ES-I3 (cell line): ENCODE measurements at regions not wholly inside any gene's neighbourhood (a gene's known extent, or its start where the extent isn't known, plus 50 kb on each side); places are given as distances from the start of the nearest gene placed in this dataset.

Experiments used
- H3K36me3 ChIP-seq: 2 replicates; pipeline ENCODE4 v1.6.1; 2013; ENCODE audit warnings: mild to moderate bottlenecking, low read length, control low read depth, moderate library complexity; ENCODE audit not compliant: insufficient read depth
- H3K4me1 ChIP-seq: 2 replicates; pipeline ENCODE4 v1.6.1; 2013; ENCODE audit warnings: mild to moderate bottlenecking, control low read depth, low read length; ENCODE audit not compliant: insufficient read depth
- H3K9ac ChIP-seq: 2 replicates; pipeline ENCODE4 v1.6.1; 2013; ENCODE audit warnings: low read depth, mild to moderate bottlenecking, low read length, moderate library complexity
- H3K9me3 ChIP-seq: 2 replicates; pipeline ENCODE4 v1.6.1; 2013; ENCODE audit warnings: mild to moderate bottlenecking, low read length, moderate library complexity; ENCODE audit not compliant: control insufficient read depth, insufficient read depth

GRCh38 chr10:53005612-53006345 is 233.2 kb upstream of the MBL2 start:
- Histone ChIP-seq H3K4me1 (no peaks in the 10 kb centered on the region), H3K36me3 (no peaks in the 10 kb centered on the region), H3K9ac (no peak overlapping the region), H3K9me3 (no peaks in the 10 kb centered on the region)

DNA sequence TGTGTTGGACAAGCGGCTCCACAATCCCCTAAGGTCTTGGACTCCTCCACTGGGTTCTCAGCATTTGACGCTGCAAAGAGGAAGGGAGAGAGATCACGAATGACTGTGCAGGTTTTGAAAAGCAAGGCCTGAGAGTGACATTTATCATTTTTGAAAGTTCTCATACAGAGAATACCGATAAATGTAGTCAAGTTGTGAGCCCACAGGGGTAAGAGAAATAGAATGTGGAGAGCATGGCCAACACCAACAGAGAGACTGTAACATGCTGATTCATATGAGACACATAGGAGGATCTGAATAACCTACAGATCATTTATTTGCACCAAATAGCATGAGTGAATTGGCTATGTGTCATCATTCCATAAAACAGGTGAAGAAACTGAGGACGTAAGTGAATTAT is 230.5 kb upstream of the MBL2 start:
- H3K9me3 ChIP-seq, result no peaks in the 10 kb centered on the region
- no peaks in the 10 kb centered on the region for H3K4me1 ChIP-seq
- H3K36me3 ChIP-seq, result no peaks in the 10 kb centered on the region
- H3K9ac ChIP-seq, result no peak overlapping the region

- Histone ChIP-seq H3K4me1 (no peaks in the 10 kb centered on the region), H3K9me3 (no peaks in the 10 kb centered on the region), H3K9ac (no peak overlapping the region), H3K36me3 (no peaks in the 10 kb centered on the region)
Measured at GRCh38 chr10:52999681-53000080, 227.1 kb upstream of the MBL2 start.

GRCh38 chr10:52999258-52999657 is 226.7 kb upstream of the MBL2 start:
- no peaks in the 10 kb centered on the region for H3K9me3 ChIP-seq
- no peaks in the 10 kb centered on the region for H3K4me1 ChIP-seq
- H3K36me3 ChIP-seq, result no peaks in the 10 kb centered on the region
- no peak overlapping the region for H3K9ac ChIP-seq

- no peaks in the 10 kb centered on the region; the same call in 1 of the 2 replicates for H3K4me1 ChIP-seq
- H3K9ac ChIP-seq, result no peak overlapping the region
- H3K36me3 ChIP-seq, result no peaks in the 10 kb centered on the region
- H3K9me3 ChIP-seq, result no peaks in the 10 kb centered on the region
Measured at GRCh38 chr10:52997007-52997406, 224.4 kb upstream of the MBL2 start.

DNA sequence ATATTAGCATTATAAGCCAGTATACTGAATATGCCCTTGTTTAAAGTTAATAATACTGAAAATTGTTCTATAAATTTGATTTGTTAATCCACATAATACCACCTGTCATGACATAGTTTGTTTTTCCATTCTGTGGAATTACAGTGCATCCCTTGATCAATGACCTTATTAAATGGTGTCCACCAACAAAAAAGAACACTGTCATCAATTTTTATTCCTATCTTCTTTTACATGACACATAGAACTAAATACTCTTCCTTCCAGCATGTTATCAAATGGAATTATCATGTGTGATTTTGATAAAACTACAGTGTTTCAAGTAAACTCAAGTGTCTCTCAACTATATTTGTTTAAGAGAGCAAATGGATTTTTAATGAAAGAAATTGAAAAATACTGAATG is 221.8 kb upstream of the MBL2 start:
- Histone ChIP-seq H3K9me3 (0 out of 2 replicates have a peak, but pooled peaks cover 2% of the 10 kb centered on the region), H3K36me3 (no peaks in the 10 kb centered on the region), H3K9ac (no peak overlapping the region), H3K4me1 (no peaks in the 10 kb centered on the region; the same call in 1 of the 2 replicates)

DNA sequence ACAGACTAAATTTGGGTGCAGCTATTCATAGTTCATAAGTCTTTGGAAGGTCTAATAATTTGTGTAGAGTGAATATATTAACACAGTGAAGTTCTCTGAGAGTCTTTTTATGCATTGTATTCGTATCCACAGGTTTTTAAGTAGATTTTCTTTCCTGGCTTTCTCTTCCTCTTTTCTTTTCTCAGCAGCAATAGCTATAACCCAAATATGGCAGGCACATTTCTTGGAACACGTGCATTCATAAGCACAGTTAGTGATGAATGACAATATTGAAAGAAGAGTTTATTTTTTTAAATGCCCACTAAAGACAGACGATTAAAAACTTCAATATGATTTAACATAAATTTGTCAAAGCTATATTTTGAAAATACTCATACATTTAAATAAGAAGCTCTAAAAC is 220.5 kb upstream of the MBL2 start:
- Histone ChIP-seq H3K36me3 (no peaks in the 10 kb centered on the region), H3K9ac (no peak overlapping the region), H3K9me3 (0 out of 2 replicates have a peak, but pooled peaks cover 2% of the 10 kb centered on the region), H3K4me1 (no peaks in the 10 kb centered on the region; the same call in 1 of the 2 replicates)

DNA sequence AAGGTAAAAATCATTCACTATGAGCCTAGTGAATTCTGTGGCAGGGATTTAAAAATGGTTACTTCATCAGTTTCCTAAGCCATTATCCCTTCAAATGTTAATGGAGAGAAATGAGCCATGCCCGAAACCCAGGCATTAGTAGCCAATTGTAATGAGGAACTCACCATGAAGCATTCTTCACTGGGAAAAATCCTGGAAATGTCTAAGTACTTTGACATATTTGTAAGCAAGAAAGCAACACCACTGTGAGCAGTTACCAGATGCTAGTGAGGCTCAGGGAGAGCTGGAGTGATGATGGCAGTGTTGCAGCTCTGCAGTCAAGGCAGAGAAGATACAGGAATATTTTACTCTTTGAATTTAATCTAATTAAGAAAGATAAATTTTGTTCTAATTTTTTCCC is 220.0 kb upstream of the MBL2 start:
- Histone ChIP-seq H3K4me1 (no peaks in the 10 kb centered on the region; the same call in 1 of the 2 replicates), H3K9me3 (0 out of 2 replicates have a peak, but pooled peaks cover 2% of the 10 kb centered on the region), H3K9ac (no peak overlapping the region), H3K36me3 (no peaks in the 10 kb centered on the region)

DNA sequence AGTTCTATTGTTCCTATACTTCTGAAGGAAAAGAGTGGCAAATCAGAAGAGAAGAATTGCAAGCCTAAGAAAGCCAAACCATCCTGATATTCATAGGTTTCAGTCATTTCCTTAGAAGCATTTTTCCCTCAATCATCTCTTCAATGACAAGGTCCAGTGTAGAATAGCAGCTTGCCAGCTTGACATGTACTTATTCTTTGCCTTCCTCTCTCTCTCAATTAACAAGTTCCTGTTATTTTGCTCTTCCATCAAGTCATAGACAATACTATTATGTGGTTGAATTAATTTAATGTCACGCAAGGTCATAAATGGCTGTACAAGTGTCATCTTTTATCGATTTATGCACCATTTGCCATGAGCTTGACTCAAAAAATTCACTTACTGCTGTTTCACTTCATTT is 216.3 kb upstream of the MBL2 start:
- Histone ChIP-seq H3K36me3 (no peaks in the 10 kb centered on the region), H3K9me3 (0 out of 2 replicates have a peak, but pooled peaks cover 2% of the 10 kb centered on the region), H3K4me1 (no peaks in the 10 kb centered on the region; the same call in 1 of the 2 replicates), H3K9ac (no peak overlapping the region)

DNA sequence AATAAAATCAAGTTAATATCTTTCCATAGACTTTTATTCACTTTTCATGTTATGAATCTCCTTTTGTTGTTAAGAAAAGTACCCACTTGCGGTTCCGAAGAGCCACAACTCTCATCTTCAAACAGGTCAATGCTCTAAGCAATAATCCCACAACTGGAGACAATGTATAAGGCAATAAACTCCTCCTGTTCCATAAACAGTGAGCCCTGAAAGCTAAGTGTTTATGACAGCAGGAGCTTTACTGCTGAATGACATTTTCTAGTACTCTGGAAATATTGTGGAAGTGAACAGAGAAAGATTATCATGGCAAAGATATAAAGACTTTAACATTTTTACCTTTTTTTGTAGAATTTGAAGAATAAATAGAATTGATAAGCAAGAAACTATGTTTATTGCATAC is 213.5 kb upstream of the MBL2 start:
- Histone ChIP-seq H3K9ac (no peak overlapping the region), H3K36me3 (no peaks in the 10 kb centered on the region), H3K4me1 (no peaks in the 10 kb centered on the region), H3K9me3 (0 out of 2 replicates have a peak, but pooled peaks cover 2% of the 10 kb centered on the region)

DNA sequence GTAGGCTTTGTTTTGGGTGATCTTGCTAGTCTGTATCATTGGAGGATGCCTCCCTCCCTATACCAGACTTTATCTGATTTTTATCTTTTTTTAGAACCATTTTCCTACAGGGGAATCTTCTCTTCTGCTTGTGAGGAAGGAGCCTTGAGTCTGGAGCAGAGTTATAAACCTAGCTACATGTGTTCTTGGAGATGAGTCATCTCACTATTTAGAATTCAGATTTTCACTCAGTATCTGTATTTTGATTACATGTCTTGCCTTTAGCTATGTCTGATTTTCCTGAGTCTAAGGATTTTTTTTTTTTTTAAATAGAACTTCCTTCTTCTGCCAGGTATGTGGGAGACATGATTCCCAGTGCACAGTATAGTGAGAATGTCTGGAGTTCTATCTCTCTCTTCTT is 211.6 kb upstream of the MBL2 start:
- no peaks in the 10 kb centered on the region; the same call in 1 of the 2 replicates for H3K4me1 ChIP-seq
- H3K9me3 ChIP-seq, result no peaks in the 10 kb centered on the region
- H3K9ac ChIP-seq, result no peak overlapping the region
- H3K36me3 ChIP-seq, result no peaks in the 10 kb centered on the region

GRCh38 chr10:52979295-52979990 is 206.9 kb upstream of the MBL2 start:
- H3K9ac ChIP-seq, result no peak overlapping the region

DNA sequence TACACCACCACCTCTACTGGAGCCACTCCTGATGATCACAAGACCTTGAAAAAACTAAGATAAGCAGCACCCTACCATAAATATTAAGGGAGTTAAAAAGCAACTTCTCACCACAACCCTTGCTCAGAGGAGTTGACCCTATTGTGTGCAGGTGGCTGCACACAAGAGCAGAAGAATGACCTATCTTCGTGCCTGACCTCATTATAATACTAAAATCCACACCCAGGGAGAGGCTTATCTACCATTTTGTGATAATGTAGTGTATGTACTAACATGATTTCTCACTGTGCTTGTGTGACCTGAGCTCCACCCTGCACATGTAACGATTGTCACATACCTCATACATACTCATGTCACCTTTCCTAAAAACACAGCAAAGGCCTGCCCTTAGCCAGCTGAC is 205.0 kb upstream of the MBL2 start:
- no peak overlapping the region for H3K9ac ChIP-seq
- no peaks in the 10 kb centered on the region; the same call in 1 of the 2 replicates for H3K4me1 ChIP-seq
- H3K36me3 ChIP-seq, result no peaks in the 10 kb centered on the region
- H3K9me3 ChIP-seq, result peaks cover 11% of the 10 kb centered on the region; the same call in 1 of the 2 replicates

More at GRCh38 chr10:52979295-52979990, 206.9 kb upstream of the MBL2 start:
- no peaks in the 10 kb centered on the region; the same call in 1 of the 2 replicates for H3K4me1 ChIP-seq
- no peaks in the 10 kb centered on the region for H3K36me3 ChIP-seq
- no peaks in the 10 kb centered on the region for H3K9me3 ChIP-seq

GRCh38 chr10:52967806-52968795 is 195.5 kb upstream of the MBL2 start:
- H3K36me3 ChIP-seq, result peaks cover 5% of the 10 kb centered on the region; the same call in 1 of the 2 replicates
- H3K4me1 ChIP-seq, result peaks cover 30% of the 10 kb centered on the region
- H3K9ac ChIP-seq, result no peak overlapping the region; the same call in 1 of the 2 replicates
- peaks cover 12% of the 10 kb centered on the region; the same call in 1 of the 2 replicates for H3K9me3 ChIP-seq
